NT2/D1 (cell line): ENCODE measurements at regions not wholly inside any gene's neighbourhood (a gene's known extent, or its start where the extent isn't known, plus 50 kb on each side); places are given as distances from the start of the nearest gene placed in this dataset.

Source experiments
- YY1 ChIP-seq: IDR thresholded peaks from 2 replicates; pipeline ENCODE4 v1.6.1; 2011; ENCODE audit not compliant: insufficient read length, insufficient read depth
- ZNF274 ChIP-seq: IDR thresholded peaks from 2 replicates; pipeline ENCODE4 v1.6.1; 2011; ENCODE audit warnings: mild to moderate bottlenecking, low read depth, low read length

DNA sequence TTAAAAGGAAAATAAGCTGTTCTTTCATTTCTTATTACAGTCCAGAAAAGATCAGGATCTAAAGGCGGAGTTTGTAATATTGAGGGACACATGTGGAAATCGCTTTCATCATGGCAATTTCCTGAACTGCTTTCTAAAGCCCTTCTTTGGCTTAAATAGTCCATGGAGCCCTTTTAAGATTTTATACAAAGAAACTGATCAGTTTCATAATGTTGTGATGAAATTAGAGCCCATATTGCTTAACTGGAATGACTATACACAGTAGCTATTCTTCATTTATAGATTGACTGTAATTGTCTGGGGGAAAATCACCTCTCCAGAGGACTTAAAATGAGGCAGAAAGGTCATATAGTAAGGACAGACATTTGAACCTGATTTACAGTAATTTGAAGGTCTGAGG, 322.2 kb downstream of the ETAA1 start:
- TF ChIP-seq YY1 (no peak), ZNF274 (no peak)
